ENCODE measurements at regions not wholly inside any gene's neighbourhood (a gene's known extent, or its start where the extent isn't known, plus 50 kb on each side); places are given as distances from the start of the nearest gene placed in this dataset.

GRCh38 chr7:140229591-140230515, 53.1 kb upstream of the KDM7A start:
- Histone ChIP-seq H3K4me2 (ENCODE audit: low read length) (peak overlapping the region; percentile 89), H3K79me2 (no peaks in the 10 kb centered on the region), H3K4me3 (ENCODE audit: low read depth, low read length) (no peak overlapping the region), H2AFZ (peak overlapping the region; percentile 82), H3K27me3 (ENCODE audit: control insufficient read depth, insufficient read depth, low read length) (no peaks in the 10 kb centered on the region), H3K9me3 (ENCODE audit: control insufficient read depth, low read length) (no peaks in the 10 kb centered on the region), H3K36me3 (ENCODE audit: control insufficient read depth, insufficient read depth, low read length) (no peaks in the 10 kb centered on the region), H3K27ac (no peak overlapping the region), H3K9ac (no peak overlapping the region), H3K4me1 (peaks cover 2% of the 10 kb centered on the region)
- TF ChIP-seq CTCF (IDR thresholded peaks at IDR 0.05) = no peak

GRCh38 chr7:140229101-140229525, 52.3 kb upstream of the KDM7A start:
- no peak for TF ChIP-seq CTCF (IDR thresholded peaks at IDR 0.05)
- peaks cover 2% of the 10 kb centered on the region for H3K4me1 ChIP-seq
- H3K36me3 ChIP-seq (ENCODE audit: control insufficient read depth, insufficient read depth, low read length) = no peaks in the 10 kb centered on the region
- H3K4me2 ChIP-seq (ENCODE audit: low read length) = no peak overlapping the region
- no peak overlapping the region for H2AFZ ChIP-seq
- no peak overlapping the region for H3K4me3 ChIP-seq (ENCODE audit: low read depth, low read length)
- H3K9ac ChIP-seq = no peak overlapping the region
- no peak overlapping the region for H3K27ac ChIP-seq
- H3K9me3 ChIP-seq (ENCODE audit: control insufficient read depth, low read length) = no peaks in the 10 kb centered on the region
- H3K27me3 ChIP-seq (ENCODE audit: control insufficient read depth, insufficient read depth, low read length) = no peaks in the 10 kb centered on the region
- no peaks in the 10 kb centered on the region for H3K79me2 ChIP-seq
